NCI-H2196 treated with DMSO at 0.1 percent for 48 hours (cell line): ENCODE measurements at regions not wholly inside any gene's neighbourhood (a gene's known extent, or its start where the extent isn't known, plus 50 kb on each side); places are given as distances from the start of the nearest gene placed in this dataset.

ENCODE experiments used
- DNase-seq: peaks from one replicate; lab custom pipeline; 2025; ENCODE audit not compliant: unreplicated experiment; lab: John Stamatoyannopoulos, UW

GRCh38 chr13:22214184-22214583, 543.3 kb downstream of the FGF9 start:
- no peak for DNase-seq

- no peak for DNase-seq
Observed at GRCh38 chr13:22218797-22219196, 547.9 kb downstream of the FGF9 start.

- DNase-seq, result no peak
Observed at GRCh38 chr13:22219709-22220108, 548.8 kb downstream of the FGF9 start.

GRCh38 chr13:22220151-22221135, 549.6 kb downstream of the FGF9 start:
- DNase-seq, result no peak

- DNase-seq, result no peak
Observed at GRCh38 chr13:22223411-22223810, 552.5 kb downstream of the FGF9 start.

- DNase-seq, result no peak
Observed at GRCh38 chr13:22226086-22226485, 555.2 kb downstream of the FGF9 start.

- DNase-seq, result no peak
Observed at GRCh38 chr13:22227895-22228294, 557.0 kb downstream of the FGF9 start.

- DNase-seq, result no peak
Observed at GRCh38 chr13:22229916-22230315, 559.0 kb downstream of the FGF9 start.

- no peak for DNase-seq
Observed at GRCh38 chr13:22232186-22232585, 561.3 kb downstream of the FGF9 start.

- no peak for DNase-seq
Observed at GRCh38 chr13:22235285-22235949, 564.5 kb downstream of the FGF9 start.

- no peak for DNase-seq
Observed at GRCh38 chr13:22235950-22236290, 565.0 kb downstream of the FGF9 start.

GRCh38 chr13:22238269-22238668, 567.4 kb downstream of the FGF9 start:
- no peak for DNase-seq

- no peak for DNase-seq
Observed at GRCh38 chr13:22240716-22241115, 569.8 kb downstream of the FGF9 start.

GRCh38 chr13:22243469-22244163, 572.7 kb downstream of the FGF9 start:
- no peak for DNase-seq

- DNase-seq, result no peak
Observed at GRCh38 chr13:22252281-22252830, 581.5 kb downstream of the FGF9 start.

GRCh38 chr13:22253107-22253506, 582.2 kb downstream of the FGF9 start:
- DNase-seq, result no peak

GRCh38 chr13:22256111-22256639, 585.3 kb downstream of the FGF9 start:
- DNase-seq, result no peak

GRCh38 chr13:22262001-22262885, 591.4 kb downstream of the FGF9 start:
- no peak for DNase-seq

GRCh38 chr13:22263185-22263584, 592.3 kb downstream of the FGF9 start:
- no peak for DNase-seq

- no peak for DNase-seq
Observed at GRCh38 chr13:22265563-22265962, 594.7 kb downstream of the FGF9 start.
